ENCODE measurements at regions not wholly inside any gene's neighbourhood (a gene's known extent, or its start where the extent isn't known, plus 50 kb on each side); places are given as distances from the start of the nearest gene placed in this dataset.

DNA sequence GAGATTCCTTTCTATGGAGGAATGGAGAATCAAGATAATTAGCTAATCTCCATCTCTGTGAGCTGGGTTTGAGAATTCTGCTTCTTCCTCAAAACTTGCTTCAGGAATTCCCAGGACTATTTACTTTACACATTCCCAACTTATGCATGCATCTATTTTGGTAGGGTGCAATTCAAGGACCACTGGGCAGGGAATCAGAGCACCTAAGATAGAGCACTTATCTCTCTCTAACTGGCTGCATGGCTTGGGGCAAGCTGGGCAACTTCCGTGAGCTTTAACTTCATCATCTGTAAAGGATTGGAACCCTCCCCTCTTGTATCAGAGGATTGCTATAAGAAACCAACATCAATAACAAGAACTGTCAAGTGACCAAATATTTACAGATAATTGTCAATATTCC is 160.2 kb downstream of the PDCD6IP start:
- TF ChIP-seq, protein P1, sequence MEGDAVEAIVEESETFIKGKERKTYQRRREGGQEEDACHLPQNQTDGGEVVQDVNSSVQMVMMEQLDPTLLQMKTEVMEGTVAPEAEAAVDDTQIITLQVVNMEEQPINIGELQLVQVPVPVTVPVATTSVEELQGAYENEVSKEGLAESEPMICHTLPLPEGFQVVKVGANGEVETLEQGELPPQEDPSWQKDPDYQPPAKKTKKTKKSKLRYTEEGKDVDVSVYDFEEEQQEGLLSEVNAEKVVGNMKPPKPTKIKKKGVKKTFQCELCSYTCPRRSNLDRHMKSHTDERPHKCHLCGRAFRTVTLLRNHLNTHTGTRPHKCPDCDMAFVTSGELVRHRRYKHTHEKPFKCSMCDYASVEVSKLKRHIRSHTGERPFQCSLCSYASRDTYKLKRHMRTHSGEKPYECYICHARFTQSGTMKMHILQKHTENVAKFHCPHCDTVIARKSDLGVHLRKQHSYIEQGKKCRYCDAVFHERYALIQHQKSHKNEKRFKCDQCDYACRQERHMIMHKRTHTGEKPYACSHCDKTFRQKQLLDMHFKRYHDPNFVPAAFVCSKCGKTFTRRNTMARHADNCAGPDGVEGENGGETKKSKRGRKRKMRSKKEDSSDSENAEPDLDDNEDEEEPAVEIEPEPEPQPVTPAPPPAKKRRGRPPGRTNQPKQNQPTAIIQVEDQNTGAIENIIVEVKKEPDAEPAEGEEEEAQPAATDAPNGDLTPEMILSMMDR (optimal IDR thresholded peaks at IDR 0.05 in 1 of 3, IDR thresholded peaks at IDR 0.05 in 1 of 3, conservative IDR thresholded peaks at IDR 0.05 in 1 of 3; ENCODE audit: extremely low read depth in 1 of 3, insufficient read depth in 2 of 3, low read length in 3 of 3) = no peak
- TF ChIP-seq EZH2 (IDR thresholded peaks at IDR 0.05; ENCODE audit: low read length) = no peak

All from keratinocyte (primary cell).